Gastroesophageal sphincter (tissue), 4 donors: ENCODE measurements at regions not wholly inside any gene's neighbourhood (a gene's known extent, or its start where the extent isn't known, plus 50 kb on each side); places are given as distances from the start of the nearest gene placed in this dataset.

Source experiments
- ATAC-seq: fragments of 150-250 bp; one replicate; pipeline ENCODE4 v1.9.1; 2016; ENCODE audit warnings: mild to moderate bottlenecking, moderate library complexity
- H3K27ac ChIP-seq, 4 donors: fragments of 200-600 bp; sonication (generic) in 3 of 4; 1 replicate in 3 of 4; 2 replicates in 1 of 4; pipeline ENCODE4 v1.5.1; 2016 to 2019
- H3K27me3 ChIP-seq: fragments of 200-600 bp; sonication (generic); one replicate; pipeline ENCODE4 v1.5.1; 2019
- H3K36me3 ChIP-seq, 2 donors: fragments of 200-600 bp; sonication (generic); one replicate each; pipeline ENCODE4 v1.5.1; 2019; ENCODE audit warnings: control low read depth in 1 of 2
- H3K4me1 ChIP-seq, 3 donors: fragments of 200-600 bp; sonication (generic); 1 replicate in 2 of 3; 2 replicates in 1 of 3; pipeline ENCODE4 v1.5.1; 2016 to 2019; ENCODE audit warnings: control low read depth in 2 of 3
- H3K4me3 ChIP-seq, 2 donors: fragments of 200-600 bp; sonication (generic); one replicate each; pipeline ENCODE4 v1.5.1; 2019; ENCODE audit warnings: mild to moderate bottlenecking in 1 of 2, moderate library complexity in 1 of 2
- H3K9me3 ChIP-seq, 3 donors: fragments of 200-600 bp; sonication (generic); one replicate each; pipeline ENCODE4 v1.5.1; 2017 to 2019; ENCODE audit warnings: control low read depth in 2 of 3
- EP300 ChIP-seq: sonication (generic); formaldehyde crosslinking; IDR thresholded peaks from one replicate; pipeline ENCODE4 v1.6.1; 2017; ENCODE audit warnings: antibody characterized with exemption, mild to moderate bottlenecking
- POLR2A ChIP-seq, 2 donors: fragments of 450-650 bp; IDR thresholded peaks; one replicate each; pipeline ENCODE4 v1.6.1; 2017; ENCODE audit warnings: antibody characterized with exemption in 2 of 2, mild to moderate bottlenecking in 2 of 2, moderate library complexity in 1 of 2
- POLR2AphosphoS5 ChIP-seq: sonication (generic); formaldehyde crosslinking; IDR thresholded peaks from one replicate; pipeline ENCODE4 v1.6.1; 2017; ENCODE audit warnings: antibody characterized with exemption
- WGBS, 2 donors: methylation state at CpG; one replicate each; pipeline ENCODE4 v1.1.5; 2018; ENCODE audit warnings: low coverage in 1 of 2; 5-methylcytosine and 5-hydroxymethylcytosine counted together
- TF ChIP-seq, protein P1 (sequence below), 4 experiments: fragments of 200-600 bp in 2 of 4; fragments of 450-650 bp in 2 of 4; sonication (generic) in 1 of 4; IDR thresholded peaks; one replicate each; pipeline ENCODE4 v1.5.1; 2017 to 2019; ENCODE audit warnings: antibody characterized with exemption in 4 of 4, mild to moderate bottlenecking in 2 of 4, moderate library complexity in 2 of 4

DNA sequence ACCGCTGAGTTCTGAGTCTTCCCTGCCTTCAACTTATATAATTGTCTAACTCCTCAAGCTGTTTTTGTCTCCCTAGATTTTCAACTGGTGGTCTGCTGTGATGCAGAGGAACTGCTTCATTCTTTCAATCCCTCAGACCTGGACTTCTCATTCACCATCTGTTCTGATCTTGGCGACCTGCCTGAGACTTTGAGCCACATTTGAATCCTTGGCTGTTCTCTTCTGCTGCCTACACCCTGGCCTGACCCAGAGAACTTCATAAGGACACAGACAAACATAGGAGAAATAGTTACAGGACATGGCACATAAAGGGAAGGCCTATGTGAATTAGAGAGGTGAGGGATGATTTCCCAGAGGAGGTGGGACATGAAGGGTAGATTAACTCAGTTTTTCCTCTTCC, 326.7 kb downstream of the PTEN start:
- no peaks in the 10 kb centered on the region for H3K36me3 ChIP-seq
- 76 to 90% methylated on average over 2 of the region's 2 CpGs for WGBS, 2 donors
- H3K4me1 ChIP-seq, result no peaks in the 10 kb centered on the region
- no peaks in the 10 kb centered on the region for H3K9me3 ChIP-seq
- TF ChIP-seq POLR2A (IDR thresholded peaks at IDR 0.05) (no peak), POLR2AphosphoS5 (no peak), EP300 (no peak)
- TF ChIP-seq, protein P1, sequence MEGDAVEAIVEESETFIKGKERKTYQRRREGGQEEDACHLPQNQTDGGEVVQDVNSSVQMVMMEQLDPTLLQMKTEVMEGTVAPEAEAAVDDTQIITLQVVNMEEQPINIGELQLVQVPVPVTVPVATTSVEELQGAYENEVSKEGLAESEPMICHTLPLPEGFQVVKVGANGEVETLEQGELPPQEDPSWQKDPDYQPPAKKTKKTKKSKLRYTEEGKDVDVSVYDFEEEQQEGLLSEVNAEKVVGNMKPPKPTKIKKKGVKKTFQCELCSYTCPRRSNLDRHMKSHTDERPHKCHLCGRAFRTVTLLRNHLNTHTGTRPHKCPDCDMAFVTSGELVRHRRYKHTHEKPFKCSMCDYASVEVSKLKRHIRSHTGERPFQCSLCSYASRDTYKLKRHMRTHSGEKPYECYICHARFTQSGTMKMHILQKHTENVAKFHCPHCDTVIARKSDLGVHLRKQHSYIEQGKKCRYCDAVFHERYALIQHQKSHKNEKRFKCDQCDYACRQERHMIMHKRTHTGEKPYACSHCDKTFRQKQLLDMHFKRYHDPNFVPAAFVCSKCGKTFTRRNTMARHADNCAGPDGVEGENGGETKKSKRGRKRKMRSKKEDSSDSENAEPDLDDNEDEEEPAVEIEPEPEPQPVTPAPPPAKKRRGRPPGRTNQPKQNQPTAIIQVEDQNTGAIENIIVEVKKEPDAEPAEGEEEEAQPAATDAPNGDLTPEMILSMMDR (IDR thresholded peaks at IDR 0.05), result no peak
- no peak overlapping the region for H3K27ac ChIP-seq
- ATAC-seq, result no peak
- no peak overlapping the region for H3K4me3 ChIP-seq
- H3K27me3 ChIP-seq, result no peaks in the 10 kb centered on the region

DNA sequence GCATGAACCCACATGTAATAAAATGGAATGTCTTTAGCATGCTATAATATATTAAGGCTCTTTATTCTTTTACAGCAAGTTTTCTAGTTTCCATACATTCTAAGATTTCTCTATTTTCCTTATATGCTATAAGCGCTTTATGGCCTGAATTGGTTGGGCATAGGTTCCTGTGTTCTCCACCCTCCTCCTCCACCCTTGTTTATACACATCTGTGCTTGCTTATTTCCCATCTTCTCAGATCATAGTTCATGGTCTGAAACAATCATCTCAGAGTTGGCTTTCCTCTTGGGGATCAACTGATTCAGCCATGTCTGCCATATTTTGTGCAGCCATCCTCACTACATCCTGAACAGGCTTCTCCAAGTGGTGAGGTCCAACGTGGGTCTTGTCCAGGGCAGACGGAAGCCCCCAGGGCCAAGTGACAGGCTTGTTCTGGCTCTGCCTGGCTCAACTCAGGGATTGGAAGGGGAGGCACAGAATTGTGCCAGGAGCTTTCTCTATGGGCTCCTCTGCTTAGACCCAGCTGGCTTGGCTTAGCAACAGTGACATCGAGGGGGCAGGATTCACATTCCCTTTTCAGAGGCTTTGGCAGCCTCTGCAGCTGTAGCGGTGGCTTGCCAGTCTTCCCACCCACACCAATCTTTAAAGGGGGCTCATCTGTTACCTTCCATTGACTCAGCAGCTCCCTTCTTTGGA, 327.3 kb downstream of the PTEN start:
- ATAC-seq, result no peak
- no peaks in the 10 kb centered on the region for H3K27me3 ChIP-seq
- 74 to 92% methylated on average over 1 to 2 of the region's 5 CpGs for WGBS, 2 donors
- TF ChIP-seq POLR2AphosphoS5, result no peak
- H3K9me3 ChIP-seq, result no peaks in the 10 kb centered on the region
- no peak overlapping the region for H3K4me3 ChIP-seq
- peaks cover 0 to under 1% (median 0%) of the 10 kb centered on the region in 3 donors for H3K4me1 ChIP-seq
- no peak overlapping the region for H3K27ac ChIP-seq
- H3K36me3 ChIP-seq, result no peaks in the 10 kb centered on the region

DNA sequence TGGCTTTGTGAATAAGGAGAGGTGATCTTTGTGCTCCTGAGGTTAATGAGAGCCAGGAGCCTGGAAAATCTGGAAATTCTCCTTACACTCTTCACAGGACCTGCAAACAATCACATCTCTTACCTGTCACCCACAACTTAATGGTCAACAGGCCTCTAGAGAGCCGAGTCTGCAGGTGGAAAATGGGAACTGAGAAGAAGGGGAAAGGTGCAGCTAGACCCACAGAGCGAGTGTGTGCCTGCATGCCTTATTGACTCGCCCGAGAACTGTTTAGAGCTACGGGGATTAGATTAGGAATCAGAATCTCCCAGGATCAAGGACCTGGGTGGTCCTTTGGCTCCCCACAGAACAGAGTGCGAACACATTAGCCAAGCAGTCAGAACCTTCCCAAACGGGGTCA, 329.6 kb downstream of the PTEN start:
- WGBS, 2 donors, result 83 to 90% methylated on average over 2 to 7 of the region's 7 CpGs
- Histone ChIP-seq H3K4me3 (no peak overlapping the region), H3K27ac (no peak overlapping the region), H3K4me1 (peaks cover 0 to 5% (median 0%) of the 10 kb centered on the region in 3 donors), H3K36me3 (no peaks in the 10 kb centered on the region), H3K27me3 (no peaks in the 10 kb centered on the region), H3K9me3 (no peaks in the 10 kb centered on the region)
- no peak for ATAC-seq
- TF ChIP-seq POLR2AphosphoS5 (no peak), EP300 (no peak), POLR2A (IDR thresholded peaks at IDR 0.05) (no peak)
- TF ChIP-seq, protein P1 (IDR thresholded peaks at IDR 0.05), result no peak

DNA sequence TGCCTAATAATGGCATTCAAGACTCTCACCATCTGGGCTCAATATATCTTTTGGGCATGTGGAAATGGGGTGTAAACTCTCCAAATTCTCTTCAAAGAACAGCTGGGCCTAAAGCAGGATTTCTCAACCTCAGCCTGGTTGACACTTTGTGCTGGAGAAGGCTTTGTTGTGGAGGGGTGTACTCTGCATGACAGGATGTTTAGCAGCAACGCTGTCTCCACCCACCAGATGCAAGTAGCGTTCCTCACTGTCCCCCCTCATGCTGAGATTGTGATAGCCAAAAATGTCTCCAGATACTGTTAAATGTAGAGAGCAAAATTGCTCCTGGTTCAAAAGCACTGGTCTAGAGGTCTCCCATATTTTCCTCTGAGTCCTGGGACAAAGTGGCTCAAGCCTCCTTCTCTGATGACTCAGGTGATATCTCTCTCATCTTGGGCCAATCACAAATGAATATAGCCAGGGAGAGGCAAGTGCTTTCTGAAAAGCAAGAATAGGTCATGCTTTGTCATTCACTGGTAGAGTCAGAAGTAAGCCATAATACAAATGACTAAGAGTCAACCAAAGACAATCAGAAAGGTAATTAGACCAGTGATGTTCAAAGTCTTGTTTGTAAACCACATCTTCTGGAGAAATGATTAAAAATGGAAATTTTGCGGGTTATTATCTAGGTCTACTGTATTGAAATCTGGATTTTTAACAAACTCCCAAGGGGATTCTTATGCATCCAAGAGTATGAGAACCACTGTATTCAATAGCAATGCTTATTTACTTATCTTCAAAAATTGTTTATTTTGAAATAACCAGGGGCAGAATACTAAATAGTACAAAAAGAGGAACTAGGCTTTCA, 330.8 kb downstream of the PTEN start:
- WGBS, 2 donors, result 72 to 87% methylated on average over 1 to 3 of the region's 3 CpGs
- Histone ChIP-seq H3K4me3 (no peak overlapping the region), H3K36me3 (no peaks in the 10 kb centered on the region), H3K27me3 (no peaks in the 10 kb centered on the region), H3K27ac (no peak overlapping the region), H3K4me1 (peaks cover 0 to 5% (median 0%) of the 10 kb centered on the region in 3 donors), H3K9me3 (no peaks in the 10 kb centered on the region)
- peak; percentile 71 for ATAC-seq
- TF ChIP-seq EP300, result no peak
- no peak for TF ChIP-seq POLR2AphosphoS5
- no peak for TF ChIP-seq POLR2A (IDR thresholded peaks at IDR 0.05)
- TF ChIP-seq, protein P1 (IDR thresholded peaks at IDR 0.05), result no peak

DNA sequence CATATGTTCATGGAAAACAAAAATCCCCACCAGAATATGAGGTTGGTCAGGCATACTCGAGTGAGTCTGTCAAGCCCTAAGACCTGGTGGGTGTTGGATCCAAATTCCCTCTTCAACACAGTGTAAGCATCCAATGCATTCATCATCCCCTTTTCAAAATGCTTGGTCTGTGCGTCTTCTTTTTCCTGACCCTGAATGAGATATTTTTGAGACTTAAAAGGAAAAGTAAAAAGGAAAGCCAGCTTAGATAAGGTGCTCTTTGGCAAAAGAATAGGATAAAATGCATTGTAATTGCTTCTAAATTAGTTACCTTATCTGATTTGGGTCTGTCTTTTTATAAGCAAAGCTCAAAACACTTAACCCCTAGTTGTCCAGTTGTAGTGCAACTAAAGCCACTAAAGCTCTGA, 331.5 kb downstream of the PTEN start:
- H3K27me3 ChIP-seq, result no peaks in the 10 kb centered on the region
- no peak for ATAC-seq
- WGBS, 2 donors, result 20% methylated on average over 2 of the region's 2 CpGs; no CpG with 5 or more reads in 1 of the 2 donors
- no peak overlapping the region for H3K4me3 ChIP-seq
- no peaks in the 10 kb centered on the region for H3K9me3 ChIP-seq
- H3K27ac ChIP-seq, result no peak overlapping the region
- TF ChIP-seq POLR2AphosphoS5 (no peak), EP300 (no peak), POLR2A (IDR thresholded peaks at IDR 0.05) (no peak)
- TF ChIP-seq, protein P1 (IDR thresholded peaks at IDR 0.05), result no peak
- H3K4me1 ChIP-seq, result peaks cover 0 to 5% (median 0%) of the 10 kb centered on the region in 3 donors
- H3K36me3 ChIP-seq, result no peaks in the 10 kb centered on the region
